BE2C (cell line): ENCODE measurements at regions not wholly inside any gene's neighbourhood (a gene's known extent, or its start where the extent isn't known, plus 50 kb on each side); places are given as distances from the start of the nearest gene placed in this dataset.

ENCODE experiments used
- DNase-seq: peaks from one replicate; pipeline ENCODE4 v3.0.0-alpha.2; 2020
- H3K27me3 ChIP-seq: fragments of 250-450 bp; sonication (Bioruptor Pico); 2 replicates; pipeline ENCODE4 v1.5.1; 2020; ENCODE audit warnings: mild to moderate bottlenecking
- H3K36me3 ChIP-seq: fragments of 250-450 bp; sonication (Bioruptor Pico); 2 replicates; pipeline ENCODE4 v1.5.1; 2020; ENCODE audit warnings: mild to moderate bottlenecking
- H3K4me1 ChIP-seq: fragments of 250-450 bp; sonication (Bioruptor Pico); 2 replicates; pipeline ENCODE4 v1.5.1; 2020
- H3K4me3 ChIP-seq: 2 replicates; pipeline ENCODE4 v1.5.1; 2011; ENCODE audit warnings: low read depth, low read length
- H3K9me3 ChIP-seq: fragments of 250-450 bp; sonication (Bioruptor Pico); 2 replicates; pipeline ENCODE4 v1.5.1; 2020
- TF ChIP-seq, protein P1 (sequence below): IDR thresholded peaks from 2 replicates; pipeline ENCODE4 v1.5.1; 2012; ENCODE audit warnings: mild to moderate bottlenecking, low read depth, low read length

DNA sequence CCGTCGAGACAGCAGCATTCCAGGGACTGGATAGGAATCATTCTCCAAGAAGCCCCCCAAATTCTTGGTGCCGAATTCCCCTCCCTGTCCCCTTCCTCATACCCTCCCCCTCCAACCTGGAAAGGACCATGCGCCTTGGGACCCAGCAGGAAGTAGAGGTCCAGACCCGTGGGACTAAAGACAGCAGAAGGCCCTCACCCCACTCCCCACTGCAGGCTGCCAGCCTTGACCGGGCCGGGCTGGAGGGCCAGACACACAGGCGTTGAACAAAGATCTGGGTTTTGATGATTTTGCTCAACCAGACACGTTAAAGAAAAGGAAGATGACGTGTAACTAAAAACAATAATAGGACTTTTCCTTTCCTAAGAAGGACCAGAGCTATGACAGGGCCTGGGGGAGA, 286.5 kb downstream of the NPHP4 start:
- DNase-seq: no peak
- Histone ChIP-seq H3K4me1 (no peaks in the 10 kb centered on the region), H3K36me3 (no peaks in the 10 kb centered on the region), H3K9me3 (no peaks in the 10 kb centered on the region), H3K4me3 (no peak overlapping the region), H3K27me3 (no peaks in the 10 kb centered on the region)
- TF ChIP-seq, protein P1, sequence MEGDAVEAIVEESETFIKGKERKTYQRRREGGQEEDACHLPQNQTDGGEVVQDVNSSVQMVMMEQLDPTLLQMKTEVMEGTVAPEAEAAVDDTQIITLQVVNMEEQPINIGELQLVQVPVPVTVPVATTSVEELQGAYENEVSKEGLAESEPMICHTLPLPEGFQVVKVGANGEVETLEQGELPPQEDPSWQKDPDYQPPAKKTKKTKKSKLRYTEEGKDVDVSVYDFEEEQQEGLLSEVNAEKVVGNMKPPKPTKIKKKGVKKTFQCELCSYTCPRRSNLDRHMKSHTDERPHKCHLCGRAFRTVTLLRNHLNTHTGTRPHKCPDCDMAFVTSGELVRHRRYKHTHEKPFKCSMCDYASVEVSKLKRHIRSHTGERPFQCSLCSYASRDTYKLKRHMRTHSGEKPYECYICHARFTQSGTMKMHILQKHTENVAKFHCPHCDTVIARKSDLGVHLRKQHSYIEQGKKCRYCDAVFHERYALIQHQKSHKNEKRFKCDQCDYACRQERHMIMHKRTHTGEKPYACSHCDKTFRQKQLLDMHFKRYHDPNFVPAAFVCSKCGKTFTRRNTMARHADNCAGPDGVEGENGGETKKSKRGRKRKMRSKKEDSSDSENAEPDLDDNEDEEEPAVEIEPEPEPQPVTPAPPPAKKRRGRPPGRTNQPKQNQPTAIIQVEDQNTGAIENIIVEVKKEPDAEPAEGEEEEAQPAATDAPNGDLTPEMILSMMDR: no peak

DNA sequence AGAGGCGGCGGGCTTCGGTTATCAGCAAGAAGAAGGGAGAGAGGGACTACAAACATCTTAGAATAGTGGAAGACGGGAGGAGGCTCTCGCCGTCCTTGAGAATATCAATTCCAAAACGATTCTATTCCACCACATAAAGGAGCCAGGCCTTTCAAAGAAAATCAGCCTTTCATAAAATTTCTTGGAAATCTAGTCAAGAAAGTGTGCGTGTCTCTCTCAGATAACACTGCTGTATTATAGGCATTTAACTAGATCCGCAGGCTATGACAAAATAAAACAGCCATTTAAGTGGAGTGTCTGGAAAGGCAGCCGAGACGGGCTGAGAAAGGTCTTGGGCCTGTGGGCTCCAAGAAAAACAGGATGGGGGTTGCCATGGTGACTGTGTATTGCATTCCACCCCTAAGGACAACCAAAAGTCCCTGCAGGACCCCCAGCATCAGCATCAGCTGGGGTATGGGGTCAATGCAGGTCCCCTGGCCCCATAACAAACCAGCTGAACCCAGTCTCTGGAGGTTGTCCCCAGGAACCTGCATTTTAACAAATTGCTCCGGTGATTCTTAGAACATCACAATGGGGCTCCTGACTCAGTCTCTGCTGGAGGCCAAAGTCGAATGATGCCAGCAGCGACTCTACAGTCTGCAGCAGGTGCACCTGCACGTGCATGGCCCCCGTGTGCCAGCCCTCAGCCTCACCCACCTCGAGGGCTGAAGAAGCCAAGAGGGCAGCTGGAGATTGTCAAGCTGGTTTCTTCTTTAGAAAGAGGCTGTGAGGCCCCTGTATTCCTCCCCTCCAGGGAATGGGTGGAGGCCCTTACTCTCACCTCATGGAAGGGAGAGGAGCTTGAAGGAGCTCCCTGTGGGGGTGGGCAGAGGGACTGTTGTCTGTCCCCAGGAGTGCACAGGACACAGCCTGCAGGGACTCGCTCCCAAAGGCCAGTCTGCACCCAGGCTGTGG, 287.4 kb downstream of the NPHP4 start:
- Histone ChIP-seq H3K4me1 (no peaks in the 10 kb centered on the region), H3K9me3 (no peaks in the 10 kb centered on the region), H3K36me3 (no peaks in the 10 kb centered on the region), H3K4me3 (no peak overlapping the region), H3K27me3 (no peaks in the 10 kb centered on the region)
- TF ChIP-seq, protein P1: no peak
- DNase-seq: no peak

DNA sequence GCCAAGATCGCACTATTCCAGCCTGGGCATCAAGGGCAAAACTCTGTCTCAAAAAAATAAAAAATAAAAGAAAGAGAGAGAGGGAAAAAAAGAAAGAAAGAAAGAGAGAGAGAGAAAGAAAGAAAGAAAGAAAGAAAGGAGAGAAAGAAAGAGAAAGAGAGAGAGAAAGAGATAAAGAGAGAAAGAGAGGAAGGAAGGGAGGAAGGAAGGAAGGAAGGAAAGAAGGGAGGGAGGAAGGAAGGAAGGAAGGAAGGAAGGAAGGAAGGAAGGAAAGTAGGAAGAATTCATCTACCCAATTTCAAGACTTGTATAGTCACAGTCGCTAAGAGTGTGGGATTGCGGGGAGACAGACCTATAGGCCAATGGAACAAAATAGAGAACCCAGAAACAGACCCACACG, 290.6 kb downstream of the NPHP4 start:
- TF ChIP-seq, protein P1: no peak
- Histone ChIP-seq H3K4me1 (no peaks in the 10 kb centered on the region), H3K9me3 (no peaks in the 10 kb centered on the region), H3K27me3 (no peaks in the 10 kb centered on the region), H3K36me3 (no peaks in the 10 kb centered on the region), H3K4me3 (no peak overlapping the region)
- no peak for DNase-seq

DNA sequence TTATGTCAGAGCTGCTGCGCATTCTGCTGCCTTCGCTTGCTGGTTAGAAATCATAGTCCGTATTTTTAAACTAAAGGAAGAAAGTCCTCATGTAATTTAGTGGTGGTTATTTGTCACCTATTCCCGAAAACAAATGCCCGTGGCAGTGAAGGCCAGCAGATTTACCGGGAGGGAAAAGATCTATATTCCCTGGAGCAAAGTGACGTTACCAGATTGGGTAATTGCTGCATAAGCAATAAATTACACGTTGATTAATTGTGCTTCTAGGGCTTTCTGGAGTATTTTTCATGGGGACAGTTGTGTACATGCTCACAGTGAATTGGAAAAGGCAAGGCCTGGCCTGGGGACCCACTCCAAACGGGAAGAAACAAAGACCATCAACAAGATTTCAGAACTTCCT, 298.7 kb downstream of the NPHP4 start:
- H3K4me1 ChIP-seq: no peaks in the 10 kb centered on the region
- H3K9me3 ChIP-seq: no peaks in the 10 kb centered on the region
- H3K36me3 ChIP-seq: no peaks in the 10 kb centered on the region
- H3K4me3 ChIP-seq: no peak overlapping the region
- no peaks in the 10 kb centered on the region for H3K27me3 ChIP-seq
- TF ChIP-seq, protein P1: no peak
- no peak for DNase-seq

DNA sequence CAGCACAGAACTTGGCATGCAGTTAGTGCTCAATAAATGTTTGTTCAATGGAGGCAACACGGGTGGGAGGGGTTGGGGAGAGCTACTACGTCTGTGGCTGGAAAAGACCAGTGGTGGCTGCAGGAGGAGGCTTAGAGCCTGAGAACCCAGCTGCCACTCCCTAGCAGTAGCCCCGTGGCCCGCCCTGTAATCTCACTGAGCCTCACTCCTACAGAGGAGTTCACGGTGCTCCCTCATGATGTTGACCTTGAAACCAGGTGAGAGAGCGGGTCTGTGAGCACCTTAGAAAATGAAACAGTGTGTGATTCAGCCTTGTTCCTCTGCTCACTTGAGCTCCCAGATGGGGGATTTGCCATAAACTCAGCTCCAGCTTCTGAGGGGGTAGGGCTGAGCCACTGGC, 299.6 kb downstream of the NPHP4 start:
- DNase-seq: no peak
- TF ChIP-seq, protein P1: no peak
- H3K9me3 ChIP-seq: no peaks in the 10 kb centered on the region

DNA sequence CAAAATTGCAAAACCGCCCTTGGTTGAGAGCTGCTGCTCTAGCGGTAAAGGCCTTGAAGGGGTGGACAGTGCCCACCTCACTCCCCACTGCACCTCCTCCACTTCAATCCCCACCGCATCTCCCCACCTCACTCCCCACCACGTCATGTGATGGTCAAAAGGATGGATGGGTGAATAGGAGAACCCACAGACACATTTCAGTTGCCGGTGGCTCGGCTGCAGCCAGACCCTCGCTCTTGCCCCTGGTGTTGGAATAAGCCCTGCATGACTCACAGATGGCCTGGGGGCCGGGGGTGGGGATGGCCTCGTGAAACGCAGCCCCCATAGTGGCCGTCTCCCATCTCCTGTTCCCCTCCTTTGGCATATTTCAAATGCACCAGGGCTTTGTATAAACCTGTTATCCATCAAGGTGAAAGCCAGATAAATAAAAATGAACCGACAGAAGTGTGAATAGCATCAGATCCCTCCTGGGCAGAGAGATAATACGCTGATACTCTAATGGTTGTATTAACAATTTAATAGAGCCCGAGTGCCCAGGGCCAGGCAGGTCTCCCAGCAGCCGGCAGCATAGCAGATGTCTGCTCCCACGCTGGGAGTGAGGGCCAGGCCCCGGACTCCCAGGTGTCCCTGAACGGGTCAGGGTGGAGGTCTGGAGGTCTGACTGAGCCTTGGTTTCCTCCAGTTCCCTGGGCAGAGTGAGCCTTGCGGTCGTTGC, 300.3 kb downstream of the NPHP4 start:
- Histone ChIP-seq H3K9me3 (no peaks in the 10 kb centered on the region), H3K4me3 (no peak overlapping the region), H3K36me3 (no peaks in the 10 kb centered on the region), H3K4me1 (no peaks in the 10 kb centered on the region), H3K27me3 (no peaks in the 10 kb centered on the region)
- DNase-seq: no peak
- TF ChIP-seq, protein P1: no peak

More for the DNA sequence above, 299.6 kb downstream of the NPHP4 start:
- Histone ChIP-seq H3K4me1 (no peaks in the 10 kb centered on the region), H3K36me3 (no peaks in the 10 kb centered on the region), H3K27me3 (no peaks in the 10 kb centered on the region), H3K4me3 (no peak overlapping the region)
